GM23338 (cell line): ENCODE measurements at regions not wholly inside any gene's neighbourhood (a gene's known extent, or its start where the extent isn't known, plus 50 kb on each side); places are given as distances from the start of the nearest gene placed in this dataset.

Source experiments
- CREB1 ChIP-seq: fragments of 250-450 bp; sonication (Bioruptor Pico); IDR thresholded peaks from 2 replicates; pipeline ENCODE4 v1.5.0; 2020; ENCODE audit warnings: low read depth, mild to moderate bottlenecking, moderate library complexity
- JUNB ChIP-seq: IDR thresholded peaks from one replicate; pipeline ENCODE4 v1.6.1; 2016; ENCODE audit warnings: antibody characterized with exemption; ENCODE audit not compliant: unreplicated experiment
- NANOG ChIP-seq: IDR thresholded peaks from 2 replicates; pipeline ENCODE4 v1.6.1; 2016; ENCODE audit warnings: antibody characterized with exemption, borderline replicate concordance
- STAT1 ChIP-seq: IDR thresholded peaks from one replicate; pipeline ENCODE4 v1.6.1; 2016; ENCODE audit warnings: antibody characterized with exemption; ENCODE audit not compliant: unreplicated experiment
- ZNF114 ChIP-seq: fragments of 250-450 bp; sonication (Bioruptor Pico); IDR thresholded peaks from 2 replicates; pipeline ENCODE4 v1.5.0; 2020; ENCODE audit warnings: mild to moderate bottlenecking, moderate library complexity
- ZNF331 ChIP-seq: fragments of 250-450 bp; sonication (Bioruptor Pico); IDR thresholded peaks from 2 replicates; pipeline ENCODE4 v1.5.0; 2020; ENCODE audit warnings: low read depth, mild to moderate bottlenecking, moderate library complexity
- TF ChIP-seq, protein P1 (sequence below): fragments of 250-450 bp; sonication (Bioruptor Pico); IDR thresholded peaks from 2 replicates; pipeline ENCODE4 v1.5.0; 2020; ENCODE audit warnings: mild to moderate bottlenecking, moderate library complexity
- TF ChIP-seq, protein P2 (sequence below): IDR thresholded peaks from one replicate; pipeline ENCODE4 v1.6.1; 2018; ENCODE audit warnings: antibody characterized with exemption; ENCODE audit not compliant: unreplicated experiment

GRCh38 chr21:22981819-22982218 lies 1983.6 kb downstream of the NCAM2 start (continued):
- TF ChIP-seq, protein P1, sequence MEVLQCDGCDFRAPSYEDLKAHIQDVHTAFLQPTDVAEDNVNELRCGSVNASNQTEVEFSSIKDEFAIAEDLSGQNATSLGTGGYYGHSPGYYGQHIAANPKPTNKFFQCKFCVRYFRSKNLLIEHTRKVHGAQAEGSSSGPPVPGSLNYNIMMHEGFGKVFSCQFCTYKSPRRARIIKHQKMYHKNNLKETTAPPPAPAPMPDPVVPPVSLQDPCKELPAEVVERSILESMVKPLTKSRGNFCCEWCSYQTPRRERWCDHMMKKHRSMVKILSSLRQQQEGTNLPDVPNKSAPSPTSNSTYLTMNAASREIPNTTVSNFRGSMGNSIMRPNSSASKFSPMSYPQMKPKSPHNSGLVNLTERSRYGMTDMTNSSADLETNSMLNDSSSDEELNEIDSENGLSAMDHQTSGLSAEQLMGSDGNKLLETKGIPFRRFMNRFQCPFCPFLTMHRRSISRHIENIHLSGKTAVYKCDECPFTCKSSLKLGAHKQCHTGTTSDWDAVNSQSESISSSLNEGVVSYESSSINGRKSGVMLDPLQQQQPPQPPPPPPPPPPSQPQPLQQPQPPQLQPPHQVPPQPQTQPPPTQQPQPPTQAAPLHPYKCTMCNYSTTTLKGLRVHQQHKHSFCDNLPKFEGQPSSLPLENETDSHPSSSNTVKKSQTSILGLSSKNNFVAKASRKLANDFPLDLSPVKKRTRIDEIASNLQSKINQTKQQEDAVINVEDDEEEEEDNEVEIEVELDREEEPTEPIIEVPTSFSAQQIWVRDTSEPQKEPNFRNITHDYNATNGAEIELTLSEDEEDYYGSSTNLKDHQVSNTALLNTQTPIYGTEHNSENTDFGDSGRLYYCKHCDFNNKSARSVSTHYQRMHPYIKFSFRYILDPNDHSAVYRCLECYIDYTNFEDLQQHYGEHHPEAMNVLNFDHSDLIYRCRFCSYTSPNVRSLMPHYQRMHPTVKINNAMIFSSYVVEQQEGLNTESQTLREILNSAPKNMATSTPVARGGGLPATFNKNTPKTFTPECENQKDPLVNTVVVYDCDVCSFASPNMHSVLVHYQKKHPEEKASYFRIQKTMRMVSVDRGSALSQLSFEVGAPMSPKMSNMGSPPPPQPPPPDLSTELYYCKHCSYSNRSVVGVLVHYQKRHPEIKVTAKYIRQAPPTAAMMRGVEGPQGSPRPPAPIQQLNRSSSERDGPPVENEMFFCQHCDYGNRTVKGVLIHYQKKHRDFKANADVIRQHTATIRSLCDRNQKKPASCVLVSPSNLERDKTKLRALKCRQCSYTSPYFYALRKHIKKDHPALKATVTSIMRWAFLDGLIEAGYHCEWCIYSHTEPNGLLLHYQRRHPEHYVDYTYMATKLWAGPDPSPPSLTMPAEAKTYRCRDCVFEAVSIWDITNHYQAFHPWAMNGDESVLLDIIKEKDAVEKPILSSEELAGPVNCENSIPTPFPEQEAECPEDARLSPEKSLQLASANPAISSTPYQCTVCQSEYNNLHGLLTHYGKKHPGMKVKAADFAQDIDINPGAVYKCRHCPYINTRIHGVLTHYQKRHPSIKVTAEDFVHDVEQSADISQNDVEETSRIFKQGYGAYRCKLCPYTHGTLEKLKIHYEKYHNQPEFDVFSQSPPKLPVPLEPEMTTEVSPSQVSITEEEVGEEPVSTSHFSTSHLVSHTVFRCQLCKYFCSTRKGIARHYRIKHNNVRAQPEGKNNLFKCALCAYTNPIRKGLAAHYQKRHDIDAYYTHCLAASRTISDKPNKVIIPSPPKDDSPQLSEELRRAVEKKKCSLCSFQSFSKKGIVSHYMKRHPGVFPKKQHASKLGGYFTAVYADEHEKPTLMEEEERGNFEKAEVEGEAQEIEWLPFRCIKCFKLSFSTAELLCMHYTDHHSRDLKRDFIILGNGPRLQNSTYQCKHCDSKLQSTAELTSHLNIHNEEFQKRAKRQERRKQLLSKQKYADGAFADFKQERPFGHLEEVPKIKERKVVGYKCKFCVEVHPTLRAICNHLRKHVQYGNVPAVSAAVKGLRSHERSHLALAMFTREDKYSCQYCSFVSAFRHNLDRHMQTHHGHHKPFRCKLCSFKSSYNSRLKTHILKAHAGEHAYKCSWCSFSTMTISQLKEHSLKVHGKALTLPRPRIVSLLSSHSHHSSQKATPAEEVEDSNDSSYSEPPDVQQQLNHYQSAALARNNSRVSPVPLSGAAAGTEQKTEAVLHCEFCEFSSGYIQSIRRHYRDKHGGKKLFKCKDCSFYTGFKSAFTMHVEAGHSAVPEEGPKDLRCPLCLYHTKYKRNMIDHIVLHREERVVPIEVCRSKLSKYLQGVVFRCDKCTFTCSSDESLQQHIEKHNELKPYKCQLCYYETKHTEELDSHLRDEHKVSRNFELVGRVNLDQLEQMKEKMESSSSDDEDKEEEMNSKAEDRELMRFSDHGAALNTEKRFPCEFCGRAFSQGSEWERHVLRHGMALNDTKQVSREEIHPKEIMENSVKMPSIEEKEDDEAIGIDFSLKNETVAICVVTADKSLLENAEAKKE (CRISPR knock-in tag): no peak
- TF ChIP-seq CREB1 (no peak), ZNF114 (CRISPR knock-in tag) (no peak), JUNB (no peak), STAT1 (no peak), ZNF331 (CRISPR knock-in tag) (no peak), NANOG (no peak)
- TF ChIP-seq, protein P2, sequence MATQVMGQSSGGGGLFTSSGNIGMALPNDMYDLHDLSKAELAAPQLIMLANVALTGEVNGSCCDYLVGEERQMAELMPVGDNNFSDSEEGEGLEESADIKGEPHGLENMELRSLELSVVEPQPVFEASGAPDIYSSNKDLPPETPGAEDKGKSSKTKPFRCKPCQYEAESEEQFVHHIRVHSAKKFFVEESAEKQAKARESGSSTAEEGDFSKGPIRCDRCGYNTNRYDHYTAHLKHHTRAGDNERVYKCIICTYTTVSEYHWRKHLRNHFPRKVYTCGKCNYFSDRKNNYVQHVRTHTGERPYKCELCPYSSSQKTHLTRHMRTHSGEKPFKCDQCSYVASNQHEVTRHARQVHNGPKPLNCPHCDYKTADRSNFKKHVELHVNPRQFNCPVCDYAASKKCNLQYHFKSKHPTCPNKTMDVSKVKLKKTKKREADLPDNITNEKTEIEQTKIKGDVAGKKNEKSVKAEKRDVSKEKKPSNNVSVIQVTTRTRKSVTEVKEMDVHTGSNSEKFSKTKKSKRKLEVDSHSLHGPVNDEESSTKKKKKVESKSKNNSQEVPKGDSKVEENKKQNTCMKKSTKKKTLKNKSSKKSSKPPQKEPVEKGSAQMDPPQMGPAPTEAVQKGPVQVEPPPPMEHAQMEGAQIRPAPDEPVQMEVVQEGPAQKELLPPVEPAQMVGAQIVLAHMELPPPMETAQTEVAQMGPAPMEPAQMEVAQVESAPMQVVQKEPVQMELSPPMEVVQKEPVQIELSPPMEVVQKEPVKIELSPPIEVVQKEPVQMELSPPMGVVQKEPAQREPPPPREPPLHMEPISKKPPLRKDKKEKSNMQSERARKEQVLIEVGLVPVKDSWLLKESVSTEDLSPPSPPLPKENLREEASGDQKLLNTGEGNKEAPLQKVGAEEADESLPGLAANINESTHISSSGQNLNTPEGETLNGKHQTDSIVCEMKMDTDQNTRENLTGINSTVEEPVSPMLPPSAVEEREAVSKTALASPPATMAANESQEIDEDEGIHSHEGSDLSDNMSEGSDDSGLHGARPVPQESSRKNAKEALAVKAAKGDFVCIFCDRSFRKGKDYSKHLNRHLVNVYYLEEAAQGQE: no peak
